ENCODE measurements at regions not wholly inside any gene's neighbourhood (a gene's known extent, or its start where the extent isn't known, plus 50 kb on each side); places are given as distances from the start of the nearest gene placed in this dataset.

DNA sequence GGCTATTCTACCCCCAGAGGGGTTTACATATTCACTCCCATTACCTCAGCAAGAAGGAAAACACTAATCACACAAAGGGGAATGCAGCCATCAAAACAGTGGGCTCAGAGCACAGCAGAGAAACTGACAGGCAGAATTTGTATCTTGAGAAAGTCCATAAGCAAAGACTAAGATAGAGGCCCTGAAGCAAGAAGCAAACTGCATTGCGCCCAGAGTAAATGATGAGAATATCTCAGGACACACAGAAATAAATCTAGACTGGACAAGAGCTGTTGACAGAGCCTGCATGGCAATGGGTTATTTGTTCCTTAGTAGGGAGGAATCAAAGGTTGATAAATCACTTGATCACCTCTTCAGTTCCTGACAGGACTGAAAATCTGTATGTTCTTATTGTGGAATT, 440.7 kb upstream of the CELF2 start:
- H3K9me3 ChIP-seq (ENCODE audit: control insufficient read depth, insufficient read depth, low read length), result no peaks in the 10 kb centered on the region; the same call in 1 of the 2 replicates
- no peak overlapping the region for H3K4me3 ChIP-seq (ENCODE audit: low read length)
- H3K27ac ChIP-seq (ENCODE audit: low read depth, low read length), result no peak overlapping the region
- no peaks in the 10 kb centered on the region for H3K79me2 ChIP-seq (ENCODE audit: control insufficient read depth, low read length)
- H4K20me1 ChIP-seq (ENCODE audit: control insufficient read depth, insufficient read depth, low read depth, low read length), result no peaks in the 10 kb centered on the region
- no peaks in the 10 kb centered on the region for H3F3A ChIP-seq (ENCODE audit: control insufficient read depth, insufficient read depth)
- no peaks in the 10 kb centered on the region for H3K9me2 ChIP-seq (replicated peaks; ENCODE audit: control insufficient read depth, low read length)
- H3K27me3 ChIP-seq (ENCODE audit: control insufficient read depth, low read length), result no peaks in the 10 kb centered on the region
- H3K36me3 ChIP-seq (ENCODE audit: control insufficient read depth, low read length), result no peaks in the 10 kb centered on the region
- H3K4me1 ChIP-seq (ENCODE audit: control insufficient read depth, low read length), result no peaks in the 10 kb centered on the region
- TF ChIP-seq, protein P1, sequence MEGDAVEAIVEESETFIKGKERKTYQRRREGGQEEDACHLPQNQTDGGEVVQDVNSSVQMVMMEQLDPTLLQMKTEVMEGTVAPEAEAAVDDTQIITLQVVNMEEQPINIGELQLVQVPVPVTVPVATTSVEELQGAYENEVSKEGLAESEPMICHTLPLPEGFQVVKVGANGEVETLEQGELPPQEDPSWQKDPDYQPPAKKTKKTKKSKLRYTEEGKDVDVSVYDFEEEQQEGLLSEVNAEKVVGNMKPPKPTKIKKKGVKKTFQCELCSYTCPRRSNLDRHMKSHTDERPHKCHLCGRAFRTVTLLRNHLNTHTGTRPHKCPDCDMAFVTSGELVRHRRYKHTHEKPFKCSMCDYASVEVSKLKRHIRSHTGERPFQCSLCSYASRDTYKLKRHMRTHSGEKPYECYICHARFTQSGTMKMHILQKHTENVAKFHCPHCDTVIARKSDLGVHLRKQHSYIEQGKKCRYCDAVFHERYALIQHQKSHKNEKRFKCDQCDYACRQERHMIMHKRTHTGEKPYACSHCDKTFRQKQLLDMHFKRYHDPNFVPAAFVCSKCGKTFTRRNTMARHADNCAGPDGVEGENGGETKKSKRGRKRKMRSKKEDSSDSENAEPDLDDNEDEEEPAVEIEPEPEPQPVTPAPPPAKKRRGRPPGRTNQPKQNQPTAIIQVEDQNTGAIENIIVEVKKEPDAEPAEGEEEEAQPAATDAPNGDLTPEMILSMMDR (IDR thresholded peaks at IDR 0.05; ENCODE audit: low read depth, low read length, poor library complexity, severe bottlenecking), result no peak
- no peak for TF ChIP-seq EZH2phosphoT487 (IDR thresholded peaks at IDR 0.05; ENCODE audit: borderline replicate concordance, low read length)
- no peak overlapping the region for H3K4me2 ChIP-seq (ENCODE audit: low read length)

DNA sequence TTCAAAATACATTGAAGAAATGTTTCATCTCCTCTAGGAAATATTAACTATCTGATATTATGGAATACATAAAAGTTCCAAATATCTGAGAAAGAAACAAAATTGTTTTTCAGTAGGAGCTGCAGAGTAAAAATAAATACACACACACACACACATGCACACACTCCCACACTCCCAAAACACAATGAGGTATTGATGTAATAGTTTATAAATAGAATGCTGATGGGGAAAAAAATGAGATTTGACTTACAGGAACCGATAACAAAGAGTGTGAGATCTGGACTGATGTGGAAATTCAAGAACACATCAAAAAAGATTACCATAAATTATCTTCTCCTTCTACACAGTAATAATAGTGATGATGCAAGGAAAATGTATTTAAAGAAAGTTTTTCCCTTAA, 438.0 kb upstream of the CELF2 start:
- no peak overlapping the region for H3K27ac ChIP-seq (ENCODE audit: low read depth, low read length)

DNA sequence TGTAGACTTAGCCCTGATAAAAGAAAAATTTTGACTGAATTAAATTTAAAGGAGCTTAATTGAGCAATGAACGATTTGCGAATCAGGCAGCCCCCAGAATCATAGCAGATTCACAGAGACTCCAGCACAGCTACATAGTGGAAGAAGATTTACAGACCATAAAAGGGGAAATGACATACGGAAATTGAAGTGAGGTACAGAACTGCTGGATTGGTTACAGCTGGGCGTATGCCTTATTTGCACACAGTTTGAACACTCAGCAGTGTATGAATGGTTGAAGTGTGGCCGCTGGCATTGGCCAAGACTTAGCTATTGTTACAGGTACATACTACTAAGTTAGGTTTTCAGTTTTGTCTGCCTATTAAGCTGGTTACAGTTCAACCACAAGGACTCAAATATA, 433.5 kb upstream of the CELF2 start:
- Histone ChIP-seq H3K4me3 (ENCODE audit: low read length) (no peak overlapping the region), H3K4me1 (ENCODE audit: control insufficient read depth, low read length) (no peaks in the 10 kb centered on the region), H4K20me1 (ENCODE audit: control insufficient read depth, insufficient read depth, low read depth, low read length) (no peaks in the 10 kb centered on the region), H3K79me2 (ENCODE audit: control insufficient read depth, low read length) (no peaks in the 10 kb centered on the region), H3K36me3 (ENCODE audit: control insufficient read depth, low read length) (no peaks in the 10 kb centered on the region), H3K27me3 (ENCODE audit: control insufficient read depth, low read length) (no peaks in the 10 kb centered on the region), H3K9me3 (ENCODE audit: control insufficient read depth, insufficient read depth, low read length) (no peaks in the 10 kb centered on the region; the same call in 1 of the 2 replicates), H3K27ac (ENCODE audit: low read depth, low read length) (no peak overlapping the region), H3F3A (ENCODE audit: control insufficient read depth, insufficient read depth) (no peaks in the 10 kb centered on the region), H3K4me2 (ENCODE audit: low read length) (no peak overlapping the region), H3K9me2 (replicated peaks; ENCODE audit: control insufficient read depth, low read length) (no peaks in the 10 kb centered on the region)
- TF ChIP-seq EZH2phosphoT487 (IDR thresholded peaks at IDR 0.05; ENCODE audit: borderline replicate concordance, low read length), result no peak
- TF ChIP-seq, protein P1 (IDR thresholded peaks at IDR 0.05; ENCODE audit: low read depth, low read length, poor library complexity, severe bottlenecking), result no peak

More for the DNA sequence above, 438.0 kb upstream of the CELF2 start:
- H3K79me2 ChIP-seq (ENCODE audit: control insufficient read depth, low read length), result no peaks in the 10 kb centered on the region
- H3K9me2 ChIP-seq (replicated peaks; ENCODE audit: control insufficient read depth, low read length), result no peaks in the 10 kb centered on the region
- no peak for TF ChIP-seq EZH2phosphoT487 (IDR thresholded peaks at IDR 0.05; ENCODE audit: borderline replicate concordance, low read length)
- TF ChIP-seq, protein P1 (IDR thresholded peaks at IDR 0.05; ENCODE audit: low read depth, low read length, poor library complexity, severe bottlenecking), result no peak
- H3K9me3 ChIP-seq (ENCODE audit: control insufficient read depth, insufficient read depth, low read length), result no peaks in the 10 kb centered on the region; the same call in 1 of the 2 replicates
- no peaks in the 10 kb centered on the region for H3K36me3 ChIP-seq (ENCODE audit: control insufficient read depth, low read length)
- H3K4me3 ChIP-seq (ENCODE audit: low read length), result no peak overlapping the region
- no peaks in the 10 kb centered on the region for H4K20me1 ChIP-seq (ENCODE audit: control insufficient read depth, insufficient read depth, low read depth, low read length)
- no peaks in the 10 kb centered on the region for H3K4me1 ChIP-seq (ENCODE audit: control insufficient read depth, low read length)
- H3K4me2 ChIP-seq (ENCODE audit: low read length), result no peak overlapping the region
- no peaks in the 10 kb centered on the region for H3K27me3 ChIP-seq (ENCODE audit: control insufficient read depth, low read length)
- no peaks in the 10 kb centered on the region for H3F3A ChIP-seq (ENCODE audit: control insufficient read depth, insufficient read depth)

Measured in DOHH2 (cell line).